ENCODE measurements at regions not wholly inside any gene's neighbourhood (a gene's known extent, or its start where the extent isn't known, plus 50 kb on each side); places are given as distances from the start of the nearest gene placed in this dataset.

DNA sequence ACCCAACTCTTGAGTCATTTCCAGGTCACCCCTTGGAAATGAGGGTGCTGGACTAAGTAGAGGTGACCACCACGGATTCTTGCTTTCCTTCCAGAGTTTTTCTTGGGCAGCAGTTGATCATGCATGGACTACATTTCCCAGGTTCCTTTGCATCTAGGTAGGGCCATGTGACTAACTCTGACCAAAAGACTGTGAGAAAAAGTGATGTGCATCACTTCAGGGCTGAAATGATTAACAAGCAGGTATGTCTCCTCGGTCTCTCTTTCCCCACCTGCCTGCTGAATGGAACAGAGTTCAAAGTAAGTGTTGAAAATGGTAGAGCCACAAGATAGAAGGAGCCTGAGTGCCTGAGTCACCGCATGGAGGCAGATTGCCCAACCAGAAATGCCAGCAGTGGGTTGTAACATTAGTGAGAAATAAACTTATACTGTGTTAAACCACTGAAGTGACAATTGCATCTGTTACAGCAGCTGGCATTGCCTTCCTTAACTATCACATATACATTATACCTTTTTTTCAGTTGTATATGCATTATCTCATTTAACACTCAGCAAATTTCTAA, 113.5 kb downstream of the MN1 start:
- Histone ChIP-seq H3K36me3 (no peaks in the 10 kb centered on the region), H3K4me3 (no peak overlapping the region), H3K9me3 (no peaks in the 10 kb centered on the region), H3K27me3 (no peaks in the 10 kb centered on the region), H3K4me1 (no peaks in the 10 kb centered on the region), H3K27ac (no peak overlapping the region)
- no peak for DNase-seq (ENCODE audit: extremely low spot score in 2 of 2)
- TF ChIP-seq POLR2AphosphoS5 (IDR thresholded peaks at IDR 0.05; ENCODE audit: insufficient read depth in 1 of 2, low read depth in 1 of 2) (no peak), POLR2A (IDR thresholded peaks at IDR 0.05) (no peak)
- TF ChIP-seq, protein P1, sequence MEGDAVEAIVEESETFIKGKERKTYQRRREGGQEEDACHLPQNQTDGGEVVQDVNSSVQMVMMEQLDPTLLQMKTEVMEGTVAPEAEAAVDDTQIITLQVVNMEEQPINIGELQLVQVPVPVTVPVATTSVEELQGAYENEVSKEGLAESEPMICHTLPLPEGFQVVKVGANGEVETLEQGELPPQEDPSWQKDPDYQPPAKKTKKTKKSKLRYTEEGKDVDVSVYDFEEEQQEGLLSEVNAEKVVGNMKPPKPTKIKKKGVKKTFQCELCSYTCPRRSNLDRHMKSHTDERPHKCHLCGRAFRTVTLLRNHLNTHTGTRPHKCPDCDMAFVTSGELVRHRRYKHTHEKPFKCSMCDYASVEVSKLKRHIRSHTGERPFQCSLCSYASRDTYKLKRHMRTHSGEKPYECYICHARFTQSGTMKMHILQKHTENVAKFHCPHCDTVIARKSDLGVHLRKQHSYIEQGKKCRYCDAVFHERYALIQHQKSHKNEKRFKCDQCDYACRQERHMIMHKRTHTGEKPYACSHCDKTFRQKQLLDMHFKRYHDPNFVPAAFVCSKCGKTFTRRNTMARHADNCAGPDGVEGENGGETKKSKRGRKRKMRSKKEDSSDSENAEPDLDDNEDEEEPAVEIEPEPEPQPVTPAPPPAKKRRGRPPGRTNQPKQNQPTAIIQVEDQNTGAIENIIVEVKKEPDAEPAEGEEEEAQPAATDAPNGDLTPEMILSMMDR (IDR thresholded peaks at IDR 0.05) = no peak
- intact Hi-C loops (cut with DNase I) = no loop called here

DNA sequence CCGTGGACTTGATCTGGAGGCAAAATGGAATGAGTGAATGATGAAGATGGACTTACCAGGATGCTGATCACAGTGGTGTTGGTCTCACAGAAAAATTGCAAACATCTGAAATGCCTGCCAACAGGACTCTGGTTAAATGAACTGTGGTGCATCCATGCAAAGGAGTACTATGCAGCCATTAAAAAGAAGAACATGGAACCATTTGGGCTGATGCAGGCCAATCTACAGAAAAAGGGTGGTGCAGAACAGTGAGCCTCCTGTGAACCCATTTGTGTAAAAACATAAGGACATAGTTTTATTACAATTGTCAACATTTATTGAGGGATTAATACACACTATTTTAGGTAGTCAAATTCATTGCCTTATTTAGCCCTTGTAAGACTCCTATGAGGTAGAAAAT, 111.9 kb downstream of the MN1 start:
- DNase-seq (ENCODE audit: extremely low spot score in 2 of 2) = no peak
- intact Hi-C loops (cut with DNase I) = no loop called here
- no peak overlapping the region for H3K4me3 ChIP-seq

DNA sequence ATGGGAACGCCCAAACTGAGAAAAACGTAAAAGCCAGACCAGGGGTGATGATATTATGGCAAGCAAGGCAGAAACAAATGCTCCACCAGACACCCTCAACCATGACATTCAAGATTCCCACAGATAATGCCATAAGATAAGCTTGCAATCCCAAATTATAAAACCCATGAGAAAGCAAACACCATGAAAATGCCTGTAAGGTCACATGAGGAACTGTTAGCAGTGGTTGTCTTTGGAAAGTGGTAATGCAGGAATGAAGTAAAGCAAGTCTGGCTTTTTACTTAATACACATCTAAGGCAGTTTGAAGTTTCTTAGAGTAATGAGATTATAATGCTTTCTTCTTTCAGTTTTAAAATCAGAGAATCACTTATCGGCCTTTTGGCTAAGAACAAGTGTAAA, 111.0 kb downstream of the MN1 start:
- TF ChIP-seq POLR2AphosphoS5 (IDR thresholded peaks at IDR 0.05; ENCODE audit: insufficient read depth in 1 of 2, low read depth in 1 of 2) (no peak), POLR2A (IDR thresholded peaks at IDR 0.05) (no peak)
- TF ChIP-seq, protein P1 (IDR thresholded peaks at IDR 0.05) = no peak
- Histone ChIP-seq H3K4me3 (no peak overlapping the region), H3K36me3 (no peaks in the 10 kb centered on the region), H3K27ac (no peak overlapping the region), H3K4me1 (no peaks in the 10 kb centered on the region), H3K27me3 (no peaks in the 10 kb centered on the region), H3K9me3 (no peaks in the 10 kb centered on the region)
- intact Hi-C loops (cut with DNase I) = no loop called here
- DNase-seq (ENCODE audit: extremely low spot score in 2 of 2) = no peak

More for the DNA sequence above, 111.9 kb downstream of the MN1 start:
- no peaks in the 10 kb centered on the region for H3K9me3 ChIP-seq
- no peaks in the 10 kb centered on the region for H3K27me3 ChIP-seq
- H3K4me1 ChIP-seq = no peaks in the 10 kb centered on the region
- no peaks in the 10 kb centered on the region for H3K36me3 ChIP-seq
- H3K27ac ChIP-seq = no peak overlapping the region
- TF ChIP-seq, protein P1 (IDR thresholded peaks at IDR 0.05) = no peak
- TF ChIP-seq POLR2AphosphoS5 (IDR thresholded peaks at IDR 0.05; ENCODE audit: insufficient read depth in 1 of 2, low read depth in 1 of 2) (no peak), POLR2A (IDR thresholded peaks at IDR 0.05) (no peak)

DNA sequence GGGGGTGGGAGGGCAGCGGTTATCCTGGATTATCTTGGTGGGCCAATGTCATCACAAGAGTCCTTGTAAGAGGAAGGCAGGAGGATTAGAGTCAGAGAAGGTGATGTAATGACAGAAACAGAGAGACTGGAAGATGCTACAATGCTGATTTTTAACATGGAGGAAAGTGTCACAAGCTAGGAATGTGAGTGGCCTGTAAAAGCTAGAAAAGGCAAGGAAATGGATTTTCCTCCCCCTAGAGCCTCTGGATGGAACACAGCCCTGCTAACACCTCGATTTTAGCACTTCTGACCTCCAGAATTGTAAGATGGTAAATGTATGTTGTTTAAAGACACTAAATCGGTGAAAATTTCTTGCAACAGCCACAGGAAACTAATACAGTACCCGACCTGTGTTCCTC, 109.3 kb downstream of the MN1 start:
- H3K4me3 ChIP-seq = no peak overlapping the region
- H3K36me3 ChIP-seq = no peaks in the 10 kb centered on the region
- H3K27me3 ChIP-seq = no peaks in the 10 kb centered on the region
- no peaks in the 10 kb centered on the region for H3K4me1 ChIP-seq
- intact Hi-C loops (cut with DNase I) = no loop called here
- DNase-seq (ENCODE audit: extremely low spot score in 2 of 2) = no peak
- TF ChIP-seq, protein P1 (IDR thresholded peaks at IDR 0.05) = no peak
- no peak for TF ChIP-seq POLR2AphosphoS5 (IDR thresholded peaks at IDR 0.05; ENCODE audit: insufficient read depth in 1 of 2, low read depth in 1 of 2)
- no peak for TF ChIP-seq POLR2A (IDR thresholded peaks at IDR 0.05)
- H3K27ac ChIP-seq = no peak overlapping the region
- no peaks in the 10 kb centered on the region for H3K9me3 ChIP-seq

DNA sequence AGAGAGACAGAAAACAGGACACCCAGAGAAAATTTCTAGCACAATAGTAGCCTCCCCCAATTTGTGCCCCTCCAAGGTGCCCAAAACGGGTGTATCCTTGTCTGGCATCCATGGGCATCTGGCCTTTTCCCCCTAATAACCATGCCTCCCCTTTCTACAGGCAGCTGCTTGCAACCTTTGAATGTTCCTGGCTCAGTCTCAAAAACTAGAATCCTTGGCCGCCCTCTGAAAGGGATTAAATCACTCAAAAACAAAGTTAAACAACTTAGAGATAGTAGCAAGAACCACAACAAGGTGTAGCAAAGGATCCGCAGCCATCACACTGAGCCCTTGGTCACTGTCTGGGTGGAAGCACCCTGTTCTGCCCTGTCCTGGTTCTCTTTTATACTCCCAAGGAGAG, 105.6 kb downstream of the MN1 start:
- intact Hi-C loops (cut with DNase I) = no loop called here
- H3K4me1 ChIP-seq = no peaks in the 10 kb centered on the region
- no peak overlapping the region for H3K4me3 ChIP-seq
- no peak for TF ChIP-seq POLR2AphosphoS5 (IDR thresholded peaks at IDR 0.05; ENCODE audit: insufficient read depth in 1 of 2, low read depth in 1 of 2)
- H3K27me3 ChIP-seq = no peaks in the 10 kb centered on the region
- H3K36me3 ChIP-seq = no peaks in the 10 kb centered on the region
- no peak for DNase-seq (ENCODE audit: extremely low spot score in 2 of 2)
- H3K27ac ChIP-seq = no peak overlapping the region
- no peaks in the 10 kb centered on the region for H3K9me3 ChIP-seq

All from vagina (tissue), 2 donors.